MM.1S (cell line): ENCODE measurements at regions not wholly inside any gene's neighbourhood (a gene's known extent, or its start where the extent isn't known, plus 50 kb on each side); places are given as distances from the start of the nearest gene placed in this dataset.

Experiments used
- CTCF ChIP-seq: fragments of 300-600 bp; sonication (generic); IDR thresholded peaks from 2 replicates; pipeline ENCODE4 v1.5.1; 2016; ENCODE audit warnings: antibody characterized with exemption, low read length, mixed read lengths
- EZH2 ChIP-seq: fragments of 300-600 bp; sonication (generic); optimal IDR thresholded peaks from 2 replicates; pipeline ENCODE3; 2017; ENCODE audit warnings: low read depth, mild to moderate bottlenecking, antibody characterized with exemption, low read length, mixed read lengths
- EZH2phosphoT487 ChIP-seq: fragments of 300-600 bp; sonication (generic); IDR thresholded peaks from 2 replicates; pipeline ENCODE4 v1.6.1; 2018; ENCODE audit warnings: antibody characterized with exemption, low read length

GRCh38 chr5:106488407-106488806, 1182.3 kb downstream of the EFNA5 start:
- TF ChIP-seq CTCF = no peak
- no peak for TF ChIP-seq EZH2phosphoT487
- TF ChIP-seq EZH2 = no peak
